ENCODE measurements at regions not wholly inside any gene's neighbourhood (a gene's known extent, or its start where the extent isn't known, plus 50 kb on each side); places are given as distances from the start of the nearest gene placed in this dataset.

DNA sequence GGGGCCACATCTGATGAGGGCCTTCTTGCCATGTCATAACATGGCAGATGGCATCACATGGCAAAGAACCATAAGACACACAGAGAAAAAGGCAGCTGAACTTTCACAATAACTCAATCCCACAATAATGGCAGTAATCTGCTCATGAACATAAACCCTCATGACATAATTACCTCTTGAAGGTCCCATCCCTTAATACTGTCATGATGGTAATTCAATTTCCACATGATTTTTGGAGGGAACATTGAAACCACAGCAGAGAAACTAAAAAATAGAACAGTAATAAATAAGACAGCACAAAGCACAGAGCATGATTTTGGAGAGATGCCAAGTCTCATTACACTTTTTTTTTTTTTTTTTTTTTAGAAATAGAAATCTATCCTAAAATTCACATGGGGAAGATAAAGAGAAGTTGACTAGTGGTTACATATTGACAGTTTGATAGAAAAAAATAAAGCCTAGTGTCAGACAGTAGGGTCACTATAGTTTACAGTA, 61.8 kb upstream of the ATF7IP start:
- DNase-seq (ENCODE audit: extremely low read depth, low read depth), result no peak
- no peak overlapping the region for H3K4me3 ChIP-seq (replicated peaks; ENCODE audit: low read depth, low read length)
- TF ChIP-seq, protein P1, sequence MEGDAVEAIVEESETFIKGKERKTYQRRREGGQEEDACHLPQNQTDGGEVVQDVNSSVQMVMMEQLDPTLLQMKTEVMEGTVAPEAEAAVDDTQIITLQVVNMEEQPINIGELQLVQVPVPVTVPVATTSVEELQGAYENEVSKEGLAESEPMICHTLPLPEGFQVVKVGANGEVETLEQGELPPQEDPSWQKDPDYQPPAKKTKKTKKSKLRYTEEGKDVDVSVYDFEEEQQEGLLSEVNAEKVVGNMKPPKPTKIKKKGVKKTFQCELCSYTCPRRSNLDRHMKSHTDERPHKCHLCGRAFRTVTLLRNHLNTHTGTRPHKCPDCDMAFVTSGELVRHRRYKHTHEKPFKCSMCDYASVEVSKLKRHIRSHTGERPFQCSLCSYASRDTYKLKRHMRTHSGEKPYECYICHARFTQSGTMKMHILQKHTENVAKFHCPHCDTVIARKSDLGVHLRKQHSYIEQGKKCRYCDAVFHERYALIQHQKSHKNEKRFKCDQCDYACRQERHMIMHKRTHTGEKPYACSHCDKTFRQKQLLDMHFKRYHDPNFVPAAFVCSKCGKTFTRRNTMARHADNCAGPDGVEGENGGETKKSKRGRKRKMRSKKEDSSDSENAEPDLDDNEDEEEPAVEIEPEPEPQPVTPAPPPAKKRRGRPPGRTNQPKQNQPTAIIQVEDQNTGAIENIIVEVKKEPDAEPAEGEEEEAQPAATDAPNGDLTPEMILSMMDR (IDR thresholded peaks at IDR 0.05; ENCODE audit: low read depth, low read length, missing control alignments), result no peak

DNA sequence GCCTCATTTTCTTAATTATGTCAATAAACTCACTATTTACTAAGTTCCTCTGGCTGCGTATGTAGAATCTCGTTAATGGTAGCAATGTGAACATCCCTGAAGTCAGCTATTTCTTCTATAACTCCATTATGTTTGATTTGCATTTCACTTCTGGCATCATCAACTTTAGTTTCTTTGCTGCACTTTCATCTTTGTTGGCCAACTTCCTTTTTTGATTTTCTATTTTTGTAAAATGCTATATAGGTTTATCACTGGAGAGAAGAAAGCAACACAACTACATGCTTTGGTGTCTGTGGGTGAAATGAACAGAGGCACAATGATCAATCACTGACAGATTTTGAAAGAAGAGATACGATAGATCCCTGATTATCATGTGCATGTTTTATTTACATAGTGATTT, 58.5 kb upstream of the ATF7IP start:
- DNase-seq (ENCODE audit: extremely low read depth, low read depth), result no peak
- TF ChIP-seq, protein P1 (IDR thresholded peaks at IDR 0.05; ENCODE audit: low read depth, low read length, missing control alignments), result no peak
- H3K4me3 ChIP-seq (replicated peaks; ENCODE audit: low read depth, low read length), result no peak overlapping the region

DNA sequence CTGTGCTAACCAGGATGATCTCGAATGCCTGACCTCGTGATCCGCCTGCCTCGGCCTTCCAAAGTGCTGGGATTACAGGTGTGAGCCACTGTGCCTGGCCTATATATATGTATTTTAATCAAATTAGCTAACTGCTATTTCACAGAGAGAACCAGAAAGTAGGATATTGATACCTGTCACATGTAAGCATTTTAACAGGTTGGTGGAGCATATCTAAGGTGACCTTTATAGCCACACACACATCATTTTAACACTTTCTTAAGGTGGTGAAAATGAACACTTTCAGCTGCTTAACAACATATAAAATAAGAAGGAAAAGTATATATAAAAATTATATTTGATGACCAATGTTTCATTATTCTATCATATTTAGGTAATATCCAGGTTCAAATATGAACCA, 57.0 kb upstream of the ATF7IP start:
- H3K4me3 ChIP-seq (replicated peaks; ENCODE audit: low read depth, low read length), result no peak overlapping the region
- DNase-seq (ENCODE audit: extremely low read depth, low read depth), result no peak
- TF ChIP-seq, protein P1 (IDR thresholded peaks at IDR 0.05; ENCODE audit: low read depth, low read length, missing control alignments), result no peak

DNA sequence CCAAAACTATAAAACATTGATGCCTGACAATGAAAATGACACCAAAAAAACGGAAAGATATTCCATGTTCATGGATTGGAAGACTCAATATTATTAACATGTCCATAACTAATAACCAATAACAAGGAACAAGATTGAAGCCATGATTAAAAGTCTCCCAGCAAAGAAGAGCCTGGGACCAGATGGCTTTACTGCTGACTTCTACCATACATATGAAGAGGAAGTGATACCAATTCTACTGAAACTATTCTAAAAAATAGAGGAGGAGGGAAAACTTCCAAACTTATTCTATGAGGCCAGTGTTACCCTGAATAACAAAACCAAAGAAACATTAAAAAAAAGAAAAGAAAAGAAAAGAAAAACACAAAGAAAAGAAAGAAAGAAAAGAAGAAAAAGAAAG, 54.6 kb upstream of the ATF7IP start:
- no peak overlapping the region for H3K4me3 ChIP-seq (replicated peaks; ENCODE audit: low read depth, low read length)
- no peak for DNase-seq (ENCODE audit: extremely low read depth, low read depth)
- TF ChIP-seq, protein P1 (IDR thresholded peaks at IDR 0.05; ENCODE audit: low read depth, low read length, missing control alignments), result no peak

DNA sequence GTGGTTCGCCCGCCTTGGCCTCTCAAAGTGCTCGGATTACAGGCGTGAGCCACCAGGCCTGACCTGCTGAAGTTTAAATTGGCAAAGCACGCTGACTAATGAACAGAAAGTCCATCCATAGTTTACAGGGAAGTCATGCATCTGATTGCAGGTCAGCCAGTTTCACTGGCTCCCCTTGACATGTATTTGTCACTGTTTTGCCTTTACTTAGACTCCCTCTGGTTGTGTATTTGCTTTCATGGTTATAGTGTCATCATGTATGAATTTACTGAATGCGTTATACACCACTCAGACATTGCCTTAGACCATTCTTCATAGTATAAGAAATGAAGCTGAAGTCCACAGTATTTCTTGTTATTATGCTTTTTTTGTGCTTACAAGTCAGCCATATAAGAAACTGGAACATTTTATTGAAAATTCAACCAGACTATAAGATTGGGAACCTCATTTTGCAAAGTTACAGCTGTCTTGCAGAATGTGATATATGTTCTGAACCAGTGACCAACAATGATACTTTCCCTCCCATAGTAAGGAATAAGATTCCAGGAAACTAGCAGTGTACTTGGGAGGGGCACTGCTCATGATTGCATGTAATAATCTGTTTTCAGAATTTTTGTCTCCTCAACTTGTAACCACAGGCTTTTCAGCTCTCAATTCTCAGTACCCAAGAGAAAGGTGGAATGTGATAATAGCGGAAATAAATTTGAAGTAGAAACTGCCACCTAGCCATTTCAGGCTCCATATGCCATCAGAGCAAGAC, 51.9 kb upstream of the ATF7IP start:
- TF ChIP-seq, protein P1 (IDR thresholded peaks at IDR 0.05; ENCODE audit: low read depth, low read length, missing control alignments), result no peak
- H3K4me3 ChIP-seq (replicated peaks; ENCODE audit: low read depth, low read length), result no peak overlapping the region
- no peak for DNase-seq (ENCODE audit: extremely low read depth, low read depth)

DNA sequence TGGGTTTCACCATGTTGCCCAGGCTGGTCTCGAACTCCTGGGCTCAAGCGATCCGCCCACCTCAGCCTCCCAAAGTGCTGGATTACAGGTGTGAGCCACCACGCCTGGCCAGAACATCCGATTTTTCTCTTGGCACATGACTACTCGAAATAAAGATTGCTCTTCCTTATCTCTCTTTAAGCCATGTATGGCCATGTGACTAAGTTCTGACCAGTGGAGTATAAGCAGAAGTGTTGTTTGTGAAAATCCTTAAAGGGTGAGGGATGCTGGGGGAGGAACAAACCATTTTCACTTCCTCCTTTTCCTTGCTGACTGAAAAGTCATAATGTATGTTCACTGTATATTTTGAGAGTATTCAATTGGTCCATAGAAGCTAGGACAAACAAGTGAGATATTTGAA, 50.7 kb upstream of the ATF7IP start:
- TF ChIP-seq, protein P1 (IDR thresholded peaks at IDR 0.05; ENCODE audit: low read depth, low read length, missing control alignments), result no peak
- H3K4me3 ChIP-seq (replicated peaks; ENCODE audit: low read depth, low read length), result no peak overlapping the region
- no peak for DNase-seq (ENCODE audit: extremely low read depth, low read depth)

Data from HFF-Myc (cell line).